ENCODE measurements at regions not wholly inside any gene's neighbourhood (a gene's known extent, or its start where the extent isn't known, plus 50 kb on each side); places are given as distances from the start of the nearest gene placed in this dataset.

- Histone ChIP-seq H3K27ac (ENCODE audit: low read depth, low read length) (no peak overlapping the region), H3K4me1 (ENCODE audit: control insufficient read depth, low read length) (no peaks in the 10 kb centered on the region), H3K4me3 (ENCODE audit: low read length) (no peak overlapping the region), H3K36me3 (ENCODE audit: control insufficient read depth, low read length) (no peaks in the 10 kb centered on the region), H3K4me2 (ENCODE audit: low read length) (no peak overlapping the region), H4K20me1 (ENCODE audit: control insufficient read depth, insufficient read depth, low read depth, low read length) (no peaks in the 10 kb centered on the region), H3K9me3 (ENCODE audit: control insufficient read depth, insufficient read depth, low read length) (no peaks in the 10 kb centered on the region), H3K79me2 (ENCODE audit: control insufficient read depth, low read length) (no peaks in the 10 kb centered on the region), H3K9me2 (replicated peaks; ENCODE audit: control insufficient read depth, low read length) (no peaks in the 10 kb centered on the region), H3F3A (ENCODE audit: control insufficient read depth, insufficient read depth) (no peaks in the 10 kb centered on the region), H3K27me3 (ENCODE audit: control insufficient read depth, low read length) (no peaks in the 10 kb centered on the region)
- TF ChIP-seq CTCF (IDR thresholded peaks at IDR 0.05; ENCODE audit: low read depth, low read length, poor library complexity, severe bottlenecking) (no peak), EZH2phosphoT487 (IDR thresholded peaks at IDR 0.05; ENCODE audit: borderline replicate concordance, low read length) (no peak)
These were observed 327.1 kb upstream of the MPDZ start for GRCh38 chr9:13606586-13606985.

DNA sequence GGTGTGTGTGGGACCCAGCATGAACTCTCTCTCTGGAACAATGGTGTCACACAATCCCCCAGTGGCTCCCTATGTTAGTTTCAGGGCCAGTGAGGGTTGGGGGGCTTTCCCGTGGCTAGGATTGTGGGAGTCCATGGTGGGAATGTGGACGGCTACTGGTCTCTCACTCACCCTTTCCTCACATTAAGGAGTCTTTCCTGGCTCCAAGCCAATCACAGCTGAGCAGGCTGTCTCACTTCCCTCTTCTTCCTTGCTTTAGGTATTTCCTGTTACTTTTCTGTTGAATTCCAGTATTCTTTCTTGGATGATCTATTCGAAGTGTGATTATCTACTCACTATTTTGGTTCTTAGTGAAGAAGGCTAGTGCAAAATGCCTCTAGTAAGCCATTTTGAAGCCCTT lies 324.4 kb upstream of the MPDZ start:
- Histone ChIP-seq H3K27me3 (ENCODE audit: control insufficient read depth, low read length) (no peaks in the 10 kb centered on the region), H3F3A (ENCODE audit: control insufficient read depth, insufficient read depth) (no peaks in the 10 kb centered on the region), H3K4me1 (ENCODE audit: control insufficient read depth, low read length) (no peaks in the 10 kb centered on the region), H3K27ac (ENCODE audit: low read depth, low read length) (no peak overlapping the region), H3K36me3 (ENCODE audit: control insufficient read depth, low read length) (no peaks in the 10 kb centered on the region), H3K4me2 (ENCODE audit: low read length) (no peak overlapping the region), H3K9me3 (ENCODE audit: control insufficient read depth, insufficient read depth, low read length) (no peaks in the 10 kb centered on the region), H3K9me2 (replicated peaks; ENCODE audit: control insufficient read depth, low read length) (no peaks in the 10 kb centered on the region), H3K79me2 (ENCODE audit: control insufficient read depth, low read length) (no peaks in the 10 kb centered on the region), H4K20me1 (ENCODE audit: control insufficient read depth, insufficient read depth, low read depth, low read length) (no peaks in the 10 kb centered on the region), H3K4me3 (ENCODE audit: low read length) (no peak overlapping the region)
- TF ChIP-seq CTCF (IDR thresholded peaks at IDR 0.05; ENCODE audit: low read depth, low read length, poor library complexity, severe bottlenecking) = no peak
- TF ChIP-seq EZH2phosphoT487 (IDR thresholded peaks at IDR 0.05; ENCODE audit: borderline replicate concordance, low read length) = no peak

- Histone ChIP-seq H3K4me3 (ENCODE audit: low read length) (no peak overlapping the region), H3K4me2 (ENCODE audit: low read length) (no peak overlapping the region), H3K9me2 (replicated peaks; ENCODE audit: control insufficient read depth, low read length) (no peaks in the 10 kb centered on the region), H3K27ac (ENCODE audit: low read depth, low read length) (no peak overlapping the region), H4K20me1 (ENCODE audit: control insufficient read depth, insufficient read depth, low read depth, low read length) (no peaks in the 10 kb centered on the region), H3K4me1 (ENCODE audit: control insufficient read depth, low read length) (no peaks in the 10 kb centered on the region), H3F3A (ENCODE audit: control insufficient read depth, insufficient read depth) (no peaks in the 10 kb centered on the region), H3K36me3 (ENCODE audit: control insufficient read depth, low read length) (no peaks in the 10 kb centered on the region), H3K79me2 (ENCODE audit: control insufficient read depth, low read length) (no peaks in the 10 kb centered on the region), H3K9me3 (ENCODE audit: control insufficient read depth, insufficient read depth, low read length) (no peaks in the 10 kb centered on the region), H3K27me3 (ENCODE audit: control insufficient read depth, low read length) (no peaks in the 10 kb centered on the region)
- TF ChIP-seq CTCF (IDR thresholded peaks at IDR 0.05; ENCODE audit: low read depth, low read length, poor library complexity, severe bottlenecking) (no peak), EZH2phosphoT487 (IDR thresholded peaks at IDR 0.05; ENCODE audit: borderline replicate concordance, low read length) (no peak)
These were observed 319.2 kb upstream of the MPDZ start for GRCh38 chr9:13598738-13599137.

DNA sequence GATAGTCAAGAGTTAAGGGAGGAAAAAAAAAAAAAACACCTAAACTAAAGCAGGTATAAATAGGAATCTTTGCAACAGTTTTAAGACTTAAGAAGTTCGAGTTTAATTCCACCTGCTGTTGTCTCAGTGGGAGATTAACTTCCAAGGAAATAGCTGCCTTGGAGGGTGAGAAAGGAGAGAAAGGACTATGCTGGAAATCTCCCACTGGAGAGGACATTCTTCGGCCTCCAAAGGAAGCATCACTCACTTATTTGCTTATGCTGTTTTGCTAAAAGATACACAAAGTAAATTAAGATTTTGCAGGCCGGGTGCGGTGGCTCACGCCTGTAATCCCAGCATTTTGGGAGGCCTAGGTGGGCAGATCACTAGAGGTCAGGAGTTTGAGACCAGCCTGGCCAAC lies 317.9 kb upstream of the MPDZ start:
- H3K9me3 ChIP-seq (ENCODE audit: control insufficient read depth, insufficient read depth, low read length) = no peaks in the 10 kb centered on the region
- no peaks in the 10 kb centered on the region for H4K20me1 ChIP-seq (ENCODE audit: control insufficient read depth, insufficient read depth, low read depth, low read length)
- TF ChIP-seq CTCF (IDR thresholded peaks at IDR 0.05; ENCODE audit: low read depth, low read length, poor library complexity, severe bottlenecking) (no peak), EZH2phosphoT487 (IDR thresholded peaks at IDR 0.05; ENCODE audit: borderline replicate concordance, low read length) (no peak)
- H3F3A ChIP-seq (ENCODE audit: control insufficient read depth, insufficient read depth) = no peaks in the 10 kb centered on the region
- no peak overlapping the region for H3K4me2 ChIP-seq (ENCODE audit: low read length)
- no peak overlapping the region for H3K4me3 ChIP-seq (ENCODE audit: low read length)
- no peaks in the 10 kb centered on the region for H3K36me3 ChIP-seq (ENCODE audit: control insufficient read depth, low read length)
- no peak overlapping the region for H3K27ac ChIP-seq (ENCODE audit: low read depth, low read length)
- no peaks in the 10 kb centered on the region for H3K4me1 ChIP-seq (ENCODE audit: control insufficient read depth, low read length)
- no peaks in the 10 kb centered on the region for H3K9me2 ChIP-seq (replicated peaks; ENCODE audit: control insufficient read depth, low read length)
- no peaks in the 10 kb centered on the region for H3K27me3 ChIP-seq (ENCODE audit: control insufficient read depth, low read length)
- no peaks in the 10 kb centered on the region for H3K79me2 ChIP-seq (ENCODE audit: control insufficient read depth, low read length)

All from DOHH2 (cell line).